HG02610 (cell line): ENCODE measurements at regions not wholly inside any gene's neighbourhood (a gene's known extent, or its start where the extent isn't known, plus 50 kb on each side); places are given as distances from the start of the nearest gene placed in this dataset.

Experiments used
- ATAC-seq: cut with Tn5 transposase; IDR thresholded peaks from one replicate; pipeline ENCODE4 v1.9.1; 2021; ENCODE audit warnings: mild to moderate bottlenecking, moderate library complexity; ENCODE audit not compliant: unreplicated experiment

DNA sequence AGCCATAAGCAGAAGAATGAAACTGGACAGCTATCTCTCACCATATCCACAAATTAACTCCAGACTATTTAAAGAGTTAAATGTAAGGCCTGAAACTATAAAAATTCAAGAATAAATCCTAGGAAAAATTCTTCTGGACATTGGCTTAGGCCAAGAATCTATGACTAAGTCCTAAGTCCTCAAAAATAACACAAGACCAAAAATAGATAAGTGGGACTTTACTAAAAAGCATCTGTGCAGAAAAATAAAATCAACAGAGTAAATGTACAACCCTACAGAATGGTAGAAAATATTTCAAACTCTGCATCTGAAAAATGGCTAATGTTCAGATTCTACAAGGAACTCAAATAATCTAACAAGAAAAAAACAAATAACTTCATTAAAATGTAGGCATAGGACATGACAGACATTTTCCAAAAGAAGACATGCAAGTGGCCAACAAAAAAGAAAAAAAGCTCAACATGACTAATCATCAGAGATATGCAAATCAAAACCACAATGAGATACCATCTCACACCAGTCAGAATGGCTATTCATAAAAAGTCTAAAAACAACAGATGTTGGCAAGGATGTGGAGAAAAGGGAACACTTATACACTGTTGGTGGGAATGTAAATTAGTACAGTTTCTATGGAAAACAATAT is 61.0 kb upstream of the PPFIA2 start:
- no peak for ATAC-seq

DNA sequence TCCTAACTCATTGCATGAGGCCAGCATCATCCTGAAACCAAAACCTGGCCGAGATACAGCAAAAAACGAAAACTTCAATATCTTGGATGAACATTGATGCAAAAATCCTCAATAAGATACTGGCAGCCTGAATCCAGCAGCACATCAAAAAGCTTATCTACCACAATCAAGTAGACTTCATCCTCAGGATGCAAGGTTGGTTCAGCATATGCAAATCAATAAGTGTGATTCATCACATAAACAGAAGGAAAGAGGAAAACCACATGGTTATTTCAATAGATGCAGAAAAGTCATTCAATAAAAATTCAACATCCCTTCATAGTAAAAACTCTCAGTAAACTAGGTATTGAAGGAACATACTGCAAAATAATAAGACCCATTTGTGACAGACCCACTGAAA is 56.5 kb upstream of the PPFIA2 start:
- no peak for ATAC-seq

DNA sequence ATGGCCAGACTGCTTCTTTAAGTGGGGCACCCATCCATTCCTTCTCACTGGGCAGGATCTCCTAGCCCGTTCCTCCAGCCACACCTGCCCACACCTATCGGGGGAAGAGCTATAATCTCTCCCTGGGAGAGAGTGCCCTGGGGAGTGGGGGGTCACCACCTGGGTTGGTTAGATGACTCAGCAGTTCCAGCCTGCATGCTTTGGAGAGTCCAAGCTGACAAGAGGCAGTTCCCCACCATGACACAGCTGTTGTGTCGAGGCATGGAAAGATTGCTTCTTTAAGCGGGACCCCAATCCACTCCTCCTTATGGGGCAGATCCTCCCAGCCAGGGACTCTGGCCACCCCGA is 52.6 kb upstream of the PPFIA2 start:
- ATAC-seq, result no peak

DNA sequence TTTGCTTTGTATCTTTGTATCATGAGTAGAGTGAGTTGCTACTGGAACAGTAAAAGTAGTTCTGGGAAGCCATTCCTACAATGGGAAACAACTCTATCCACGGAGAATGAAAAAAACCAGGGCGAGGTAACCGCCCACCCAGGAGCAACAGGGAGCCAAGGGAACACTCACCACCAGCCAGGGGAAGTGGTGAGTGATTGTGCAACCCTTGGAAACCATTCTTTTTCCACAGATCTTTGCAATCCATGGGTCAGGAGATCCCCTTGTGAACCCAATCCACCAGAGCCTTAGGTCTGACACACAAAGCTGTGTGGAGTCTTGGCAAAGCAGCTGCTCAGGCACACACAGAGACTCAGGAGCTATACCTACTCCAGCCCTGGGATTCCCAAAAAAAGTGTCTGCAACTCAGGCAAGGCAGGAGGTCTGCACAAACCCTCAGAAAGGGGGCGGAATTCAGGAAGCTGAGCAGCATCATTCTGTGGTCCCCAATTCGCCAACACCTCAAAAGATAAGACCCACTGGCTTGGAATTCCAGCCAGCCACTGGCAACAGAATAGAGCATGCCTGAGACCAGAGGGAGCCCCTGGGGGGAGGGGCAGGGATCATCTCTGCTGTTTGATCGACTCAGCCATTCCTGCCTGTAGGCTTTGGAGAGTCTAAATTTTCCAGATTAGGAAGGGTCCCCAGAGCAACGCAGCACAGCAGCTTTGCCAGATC is 52.1 kb upstream of the PPFIA2 start:
- ATAC-seq, result no peak

DNA sequence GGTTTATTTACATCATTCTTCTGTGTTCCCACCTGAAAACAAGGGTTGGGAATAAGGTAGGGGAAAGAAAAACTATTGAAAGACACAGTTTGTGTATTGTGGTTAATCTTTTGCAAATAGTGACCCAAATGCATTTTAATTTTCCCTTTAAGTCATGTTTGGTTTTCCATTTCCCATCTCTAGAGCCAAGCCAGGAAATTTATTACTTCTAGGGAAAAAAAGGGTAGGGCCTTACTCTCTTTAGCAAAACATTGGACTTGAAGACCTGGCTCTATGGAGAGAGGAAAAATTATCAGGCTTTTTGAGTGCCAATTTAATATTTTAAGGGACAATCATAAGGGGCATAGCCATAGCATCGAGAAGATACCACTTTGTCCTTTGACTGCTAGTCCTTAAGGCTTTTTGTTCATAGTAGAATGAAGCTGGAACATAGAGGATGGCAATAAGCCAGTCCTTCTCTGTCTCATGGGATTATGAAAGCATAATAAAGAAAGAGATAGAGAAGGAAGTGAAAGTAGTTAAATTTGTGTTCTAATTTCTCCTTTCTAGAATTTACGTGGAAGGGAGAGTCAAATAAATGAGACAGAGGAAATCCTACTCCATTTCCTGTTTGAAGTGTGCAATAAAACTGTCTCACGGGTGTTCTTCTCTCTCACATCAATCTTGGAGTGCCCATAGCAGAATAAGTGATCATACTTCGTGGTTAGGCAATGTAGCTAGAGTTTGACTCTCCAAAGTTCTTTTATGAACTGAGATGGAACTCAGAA is 50.9 kb upstream of the PPFIA2 start:
- ATAC-seq, result peak; percentile 83

DNA sequence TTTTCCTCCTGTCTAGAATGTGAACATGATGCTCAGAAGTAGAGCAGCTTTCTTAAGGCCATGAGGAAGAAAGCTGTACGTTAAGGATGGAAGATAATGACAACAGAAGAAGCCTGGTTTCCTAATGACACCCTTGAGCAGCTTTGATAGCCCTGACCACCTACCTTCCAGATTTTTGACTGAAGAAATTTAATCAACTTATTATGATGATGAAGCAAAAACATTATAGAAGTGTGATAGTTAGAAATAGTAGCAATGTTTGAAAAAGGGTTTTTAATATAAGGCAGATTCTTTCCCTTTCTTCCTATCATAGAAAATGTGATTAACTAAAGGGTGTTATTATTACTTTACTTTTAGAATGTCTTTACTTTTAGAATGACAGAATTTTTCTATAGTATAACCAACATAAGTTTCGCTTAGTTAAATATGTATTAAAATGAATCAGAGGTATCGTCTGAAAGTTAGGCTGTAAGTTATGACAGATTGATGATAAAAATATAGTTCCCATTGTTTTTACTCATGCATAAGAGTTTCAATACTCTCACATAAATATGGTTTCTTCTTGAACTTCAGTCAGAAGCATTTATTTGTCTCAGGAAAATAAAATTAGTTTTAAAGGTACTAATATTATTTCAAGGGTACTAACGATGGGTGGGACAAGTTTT is 50.1 kb upstream of the PPFIA2 start:
- ATAC-seq, result no peak
